IPS-18c (cell line): ENCODE measurements at regions not wholly inside any gene's neighbourhood (a gene's known extent, or its start where the extent isn't known, plus 50 kb on each side); places are given as distances from the start of the nearest gene placed in this dataset.

ENCODE experiments used
- H3K4me3 ChIP-seq: 2 replicates; pipeline ENCODE4 v1.7.0; 2013; ENCODE audit warnings: low read depth, mild to moderate bottlenecking, low read length, moderate library complexity; ENCODE audit not compliant: insufficient read depth
- H3K9me3 ChIP-seq: one replicate; pipeline ENCODE4 v1.6.1; 2013; ENCODE audit warnings: mild to moderate bottlenecking, low read length, moderate library complexity; ENCODE audit not compliant: control insufficient read depth, insufficient read depth

DNA sequence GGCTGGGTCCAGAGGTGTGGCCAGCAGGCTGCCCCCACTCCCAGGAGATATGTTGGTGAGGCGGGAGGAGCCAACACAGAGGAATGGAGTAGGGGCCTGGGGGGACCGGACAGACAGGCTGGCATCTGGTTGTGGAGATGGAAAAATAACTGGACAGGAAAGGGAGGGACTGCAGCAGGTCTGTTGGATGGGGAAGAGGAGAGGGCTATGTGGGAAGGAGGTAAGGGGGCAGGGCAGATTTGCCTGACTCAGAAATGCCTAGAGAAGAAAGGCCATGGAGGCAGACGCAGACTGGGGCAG lies 160.4 kb downstream of the TRIM29 start:
- Histone ChIP-seq H3K4me3 (no peak overlapping the region), H3K9me3 (peaks cover 3% of the 10 kb centered on the region)

DNA sequence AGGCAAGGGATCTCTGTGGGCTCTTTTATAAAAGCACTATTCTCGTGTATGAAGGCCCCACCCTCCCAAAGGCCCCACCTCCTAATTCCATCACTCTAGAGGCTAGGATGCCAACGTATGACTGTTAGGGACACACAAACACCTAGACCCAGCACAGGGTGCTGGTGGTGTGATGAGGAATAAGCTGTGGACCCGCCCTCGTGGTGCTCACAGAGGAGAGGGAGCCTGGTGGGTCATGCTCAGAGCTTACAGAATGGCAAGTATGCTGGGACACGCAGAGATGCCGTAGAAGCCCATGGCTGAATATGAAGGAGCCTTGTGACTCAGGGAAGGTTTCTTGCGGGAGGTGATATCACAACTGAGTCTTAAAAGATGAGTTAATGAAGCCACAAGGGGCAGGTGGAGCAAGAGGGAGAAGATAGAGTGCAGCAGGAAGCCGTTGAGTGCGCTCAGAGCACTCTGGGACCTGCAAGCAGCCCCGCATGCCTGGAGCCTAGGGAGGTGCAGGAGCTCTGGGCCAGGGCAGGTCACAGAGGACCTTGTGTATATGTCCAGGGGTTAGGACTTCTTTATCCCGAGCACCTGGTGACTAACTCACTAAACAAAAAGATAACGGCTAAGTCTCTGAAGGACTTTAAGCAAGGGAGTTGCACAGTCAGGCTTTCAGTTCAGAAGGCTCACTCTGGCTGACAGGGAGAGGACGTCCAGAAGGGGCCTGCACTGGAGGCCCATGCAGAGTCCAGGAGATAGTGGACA lies 160.9 kb downstream of the TRIM29 start:
- H3K4me3 ChIP-seq: no peak overlapping the region
- H3K9me3 ChIP-seq: peaks cover 3% of the 10 kb centered on the region

GRCh38 chr11:119975561-119976152 lies 162.3 kb downstream of the TRIM29 start:
- H3K4me3 ChIP-seq: no peak overlapping the region
- peaks cover 3% of the 10 kb centered on the region for H3K9me3 ChIP-seq

DNA sequence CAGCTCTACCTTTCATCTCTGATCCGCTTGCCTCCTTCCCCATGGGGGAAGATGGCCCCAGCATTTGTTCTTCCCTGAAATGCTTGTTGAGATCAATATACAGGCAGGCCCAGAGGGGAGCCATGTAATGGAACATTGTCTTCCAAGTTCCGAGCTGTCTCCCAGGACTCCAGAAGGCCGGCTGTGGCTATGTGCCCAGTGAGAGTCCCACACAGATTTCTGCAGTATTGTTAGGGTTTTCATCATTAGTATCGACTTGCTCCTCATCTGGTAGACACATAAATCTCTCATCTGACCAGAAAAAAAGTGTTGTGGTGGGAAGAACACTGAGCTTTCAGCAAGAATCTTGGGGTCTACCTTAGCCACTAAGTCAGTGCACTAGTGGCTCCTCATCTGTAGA lies 163.4 kb downstream of the TRIM29 start:
- Histone ChIP-seq H3K9me3 (peaks cover 3% of the 10 kb centered on the region), H3K4me3 (no peak overlapping the region)

DNA sequence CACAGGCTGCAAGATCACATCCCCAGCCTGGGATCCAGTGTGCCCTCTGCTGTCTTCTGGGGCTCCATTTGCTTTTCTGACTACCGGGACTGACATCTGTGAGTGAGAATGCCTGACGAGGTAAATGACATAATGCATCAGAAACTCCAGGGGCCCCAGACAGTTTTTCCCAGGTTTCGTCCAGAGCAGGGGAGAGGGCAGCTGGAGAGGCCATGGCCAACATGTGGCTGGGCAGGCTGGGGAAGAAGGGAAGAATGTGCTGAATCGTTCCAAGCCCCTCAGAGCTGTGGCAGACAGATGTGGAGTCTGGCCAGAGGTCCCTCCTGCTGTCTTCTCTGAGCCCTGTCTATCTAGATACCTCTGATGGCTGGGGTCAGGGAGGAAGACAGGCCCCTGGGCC lies 163.9 kb downstream of the TRIM29 start:
- H3K9me3 ChIP-seq: peaks cover 3% of the 10 kb centered on the region
- H3K4me3 ChIP-seq: no peak overlapping the region

- H3K4me3 ChIP-seq: no peak overlapping the region
- H3K9me3 ChIP-seq: no peaks in the 10 kb centered on the region
Measured at GRCh38 chr11:119972281-119972680, 165.6 kb downstream of the TRIM29 start.

GRCh38 chr11:119970555-119971304 lies 167.2 kb downstream of the TRIM29 start:
- no peaks in the 10 kb centered on the region for H3K9me3 ChIP-seq
- no peak overlapping the region for H3K4me3 ChIP-seq

DNA sequence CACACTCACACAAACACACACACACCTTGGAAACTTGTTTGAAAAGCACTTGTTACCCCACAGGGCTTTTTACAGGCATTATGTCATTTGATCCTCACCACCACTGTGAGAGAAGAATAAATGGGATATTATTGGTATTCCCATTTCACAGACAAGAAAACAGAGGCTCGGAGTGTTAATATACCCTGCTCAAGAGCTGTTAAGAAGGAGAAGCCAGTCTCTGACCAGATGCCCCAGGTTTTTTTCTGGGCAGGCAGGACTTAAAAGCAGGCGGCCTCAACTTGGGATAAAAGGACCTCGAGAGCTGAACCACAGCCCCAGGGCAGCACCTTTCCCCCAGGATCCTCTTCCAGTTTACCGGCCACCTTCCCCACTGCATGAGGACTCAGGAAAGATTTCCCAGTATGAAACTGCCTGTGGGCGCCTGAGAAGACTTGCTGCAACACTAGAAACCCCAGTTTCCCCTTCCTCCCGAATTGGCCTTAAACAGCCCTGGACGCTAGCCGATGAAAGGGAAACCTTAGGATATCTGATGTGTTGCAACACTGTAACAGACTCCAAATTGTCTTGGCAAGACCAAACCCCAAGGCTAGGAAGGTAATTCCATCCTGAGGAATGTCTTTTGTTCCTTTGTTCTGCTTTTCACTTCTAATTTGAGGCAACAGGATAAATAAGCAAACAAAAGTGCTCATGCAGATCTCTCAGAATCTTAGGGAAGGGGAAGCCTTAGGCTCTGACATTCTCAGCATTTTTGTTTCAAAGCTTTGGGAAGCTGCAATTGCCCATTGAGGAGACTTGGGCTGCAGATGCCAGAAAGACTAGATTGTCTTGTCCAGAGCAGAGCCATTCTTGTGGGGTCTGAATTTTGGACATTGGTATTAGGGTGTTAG lies 173.5 kb downstream of the TRIM29 start:
- H3K4me3 ChIP-seq: no peak overlapping the region
- H3K9me3 ChIP-seq: no peaks in the 10 kb centered on the region

GRCh38 chr11:119957951-119958350 lies 180.0 kb downstream of the TRIM29 start:
- Histone ChIP-seq H3K4me3 (no peak overlapping the region), H3K9me3 (no peaks in the 10 kb centered on the region)

DNA sequence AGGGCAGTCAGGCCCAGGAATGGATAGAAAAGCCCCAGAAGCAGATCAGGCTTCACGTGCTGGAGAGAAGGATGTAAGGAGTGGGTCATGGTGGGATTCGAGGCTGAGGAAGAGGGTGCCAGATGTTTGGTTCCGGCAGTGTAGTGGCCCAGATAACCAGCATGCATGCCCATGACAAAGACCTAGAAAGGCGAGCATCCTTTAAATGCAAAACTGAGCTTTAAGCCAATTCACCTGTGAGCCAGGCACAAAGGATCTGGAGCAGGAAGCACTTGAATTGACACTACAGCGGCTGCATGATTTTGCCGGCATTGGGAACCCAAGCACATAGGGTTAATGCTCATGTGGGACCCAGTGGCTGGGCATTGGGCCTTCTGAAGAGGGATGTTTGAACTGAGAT lies 185.5 kb downstream of the TRIM29 start:
- no peak overlapping the region for H3K4me3 ChIP-seq
- no peaks in the 10 kb centered on the region for H3K9me3 ChIP-seq

DNA sequence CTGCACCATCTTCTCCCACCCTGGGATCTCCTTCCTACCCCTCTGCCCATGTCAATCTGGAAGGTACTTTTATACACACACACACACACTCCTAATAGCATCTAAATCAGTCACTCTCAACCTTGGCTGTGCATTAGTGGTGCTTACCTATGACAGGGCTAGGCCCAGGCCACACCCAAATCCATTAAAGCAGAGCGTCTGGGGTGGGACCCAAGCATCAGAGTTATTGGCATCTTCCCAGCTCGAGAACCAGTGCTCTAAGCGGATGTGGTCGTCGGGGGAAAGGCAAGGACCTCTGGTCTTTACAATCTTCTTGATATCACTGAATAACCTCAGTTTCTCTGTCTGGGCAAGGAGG lies 194.6 kb downstream of the TRIM29 start:
- H3K4me3 ChIP-seq: no peak overlapping the region
- H3K9me3 ChIP-seq: no peaks in the 10 kb centered on the region

GRCh38 chr11:119942583-119943297 lies 195.2 kb downstream of the TRIM29 start:
- no peak overlapping the region for H3K4me3 ChIP-seq
- no peaks in the 10 kb centered on the region for H3K9me3 ChIP-seq

- H3K9me3 ChIP-seq: no peaks in the 10 kb centered on the region
Measured at GRCh38 chr11:119941636-119942411, 196.1 kb downstream of the TRIM29 start.

DNA sequence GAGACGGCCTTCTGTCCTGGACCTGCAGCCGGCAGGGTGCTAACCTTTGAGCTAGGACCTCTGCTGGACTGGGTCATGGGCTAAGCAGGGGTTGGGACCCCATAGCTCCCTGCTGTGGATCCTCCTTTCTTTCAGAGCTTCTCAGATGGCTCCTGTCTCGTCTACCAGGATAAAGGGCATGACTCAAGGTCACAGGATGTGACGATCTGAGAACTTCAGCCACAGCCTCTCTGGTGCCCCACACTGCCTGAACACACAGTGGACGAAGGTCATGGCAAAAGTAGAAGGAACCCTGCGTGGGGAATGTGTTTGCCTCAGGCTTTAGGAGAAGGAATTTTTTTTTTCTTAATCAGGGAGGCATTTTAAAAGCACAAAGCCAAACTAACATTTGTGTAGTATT lies 196.7 kb downstream of the TRIM29 start:
- H3K4me3 ChIP-seq: no peak overlapping the region

More at GRCh38 chr11:119941636-119942411, 196.1 kb downstream of the TRIM29 start:
- no peak overlapping the region for H3K4me3 ChIP-seq

GRCh38 chr11:119940401-119940976 lies 197.4 kb downstream of the TRIM29 start:
- H3K9me3 ChIP-seq: no peaks in the 10 kb centered on the region
- no peak overlapping the region for H3K4me3 ChIP-seq

More for the DNA sequence above, 196.7 kb downstream of the TRIM29 start:
- H3K9me3 ChIP-seq: no peaks in the 10 kb centered on the region

DNA sequence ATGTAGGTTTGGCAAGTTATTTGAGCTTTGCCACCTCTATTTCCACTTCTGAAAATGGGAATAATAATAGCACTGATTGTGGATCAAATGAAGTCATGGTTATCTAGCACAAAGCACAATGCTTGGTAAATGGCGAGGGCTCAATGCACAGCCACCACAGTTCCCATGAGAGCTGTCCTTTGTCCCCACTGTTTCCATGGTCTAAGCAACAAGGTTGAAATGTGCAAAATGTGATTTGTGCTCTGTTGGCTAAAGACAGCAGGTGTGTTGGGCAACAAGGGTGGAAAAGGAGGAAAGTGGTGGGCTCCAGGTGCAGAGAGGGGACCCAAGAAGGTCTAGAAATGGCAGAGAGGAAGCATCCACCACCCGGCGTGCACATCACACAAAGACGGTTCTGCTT lies 200.5 kb downstream of the TRIM29 start:
- Histone ChIP-seq H3K4me3 (no peak overlapping the region), H3K9me3 (no peaks in the 10 kb centered on the region)
